Stimulated activated CD4-positive, alpha-beta T cell treated with anti-CD3 and anti-CD28 coated beads, Interleukin-15, amount 100 ng/mL, for 1 hour (primary cell): ENCODE measurements at regions not wholly inside any gene's neighbourhood (a gene's known extent, or its start where the extent isn't known, plus 50 kb on each side); places are given as distances from the start of the nearest gene placed in this dataset.

Experiments
- DNase-seq, 2 donors: peaks; one replicate each; pipeline ENCODE4 v3.0.0-alpha.2; 2020; ENCODE audit warnings: low read depth in 1 of 2, low spot score in 1 of 2

- no peak for DNase-seq
Measured at GRCh38 chr6:105501246-105501645, 98.4 kb upstream of the PREP start.

GRCh38 chr6:105500693-105501092 lies 97.8 kb upstream of the PREP start:
- no peak for DNase-seq

- DNase-seq, result no peak
Measured at GRCh38 chr6:105499931-105500330, 97.0 kb upstream of the PREP start.

- DNase-seq, result no peak
Measured at GRCh38 chr6:105499136-105499870, 96.4 kb upstream of the PREP start.

- DNase-seq, result no peak
Measured at GRCh38 chr6:105497549-105497948, 94.7 kb upstream of the PREP start.

GRCh38 chr6:105495515-105495914 lies 92.6 kb upstream of the PREP start:
- no peak for DNase-seq

- DNase-seq, result no peak
Measured at GRCh38 chr6:105494688-105495087, 91.8 kb upstream of the PREP start.

GRCh38 chr6:105493736-105494135 lies 90.9 kb upstream of the PREP start:
- DNase-seq, result no peak

- DNase-seq, result no peak
Measured at GRCh38 chr6:105492706-105493673, 90.1 kb upstream of the PREP start.

GRCh38 chr6:105489216-105489530 lies 86.3 kb upstream of the PREP start:
- DNase-seq, result no peak

GRCh38 chr6:105488516-105489215 lies 85.8 kb upstream of the PREP start:
- no peak for DNase-seq

GRCh38 chr6:105487040-105487790 lies 84.3 kb upstream of the PREP start:
- no peak for DNase-seq

GRCh38 chr6:105485456-105485855 lies 82.6 kb upstream of the PREP start:
- no peak for DNase-seq

- no peak for DNase-seq
Measured at GRCh38 chr6:105484238-105485161, 81.6 kb upstream of the PREP start.

- no peak for DNase-seq
Measured at GRCh38 chr6:105483492-105483891, 80.6 kb upstream of the PREP start.

GRCh38 chr6:105482921-105483320 lies 80.0 kb upstream of the PREP start:
- no peak for DNase-seq

- DNase-seq, result no peak
Measured at GRCh38 chr6:105482227-105482844, 79.5 kb upstream of the PREP start.

GRCh38 chr6:105476978-105477377 lies 74.1 kb upstream of the PREP start:
- no peak for DNase-seq

- no peak for DNase-seq
Measured at GRCh38 chr6:105474234-105474633, 71.4 kb upstream of the PREP start.

- DNase-seq, result no peak
Measured at GRCh38 chr6:105469946-105470345, 67.1 kb upstream of the PREP start.
